ENCODE measurements at regions not wholly inside any gene's neighbourhood (a gene's known extent, or its start where the extent isn't known, plus 50 kb on each side); places are given as distances from the start of the nearest gene placed in this dataset.
"Not testable (repeated sequence)": the region's sequence is repeated elsewhere in the genome, so short reads cannot be mapped to it uniquely, and the experiment has no call there.

DNA sequence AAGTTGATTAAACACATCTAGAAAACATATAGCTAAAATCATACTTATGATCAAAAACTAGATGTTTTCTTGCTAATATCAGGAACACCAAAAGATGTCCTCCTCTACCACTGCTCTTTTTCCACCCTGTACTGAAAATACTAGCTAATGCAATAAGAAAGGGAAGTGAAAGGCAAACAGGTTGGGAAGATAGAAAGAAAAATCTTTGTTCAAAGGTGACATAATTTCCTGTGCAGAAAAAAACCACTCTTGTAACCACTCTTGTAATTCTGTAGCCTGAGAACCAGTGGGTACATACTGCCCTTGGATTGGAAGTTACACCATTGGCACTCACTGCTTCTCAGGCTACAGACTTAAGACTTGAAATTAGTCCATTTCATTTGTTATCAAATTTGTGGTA, 258.9 kb upstream of the TGIF2LY start:
- not testable (repeated sequence) for H3K36me3 ChIP-seq, H3K9me3 ChIP-seq, H3K4me1 ChIP-seq, H3K27me3 ChIP-seq, DNase-seq, H3K27ac ChIP-seq, H3K4me3 ChIP-seq

DNA sequence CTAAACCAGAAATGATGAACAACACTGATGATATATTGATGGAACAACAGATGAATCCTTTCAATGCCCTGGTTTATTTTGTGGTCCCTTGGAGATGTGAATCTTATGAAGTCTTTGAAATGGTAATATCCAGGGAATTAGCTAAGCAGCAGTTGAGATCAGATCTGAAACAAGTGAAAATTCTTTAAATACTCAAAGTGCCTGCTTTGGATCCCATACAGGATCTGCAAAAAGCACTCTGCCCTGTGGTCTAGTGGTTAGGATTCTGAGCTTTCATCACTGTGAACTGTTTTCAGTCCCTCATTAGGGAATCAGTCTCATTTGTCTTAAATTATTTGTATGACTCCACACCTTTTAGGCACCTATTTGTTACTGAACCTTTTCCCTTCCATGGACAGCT, 211.3 kb upstream of the TGIF2LY start:
- H3K36me3 ChIP-seq, H3K9me3 ChIP-seq, DNase-seq, H3K4me1 ChIP-seq, H3K27me3 ChIP-seq, H3K27ac ChIP-seq, H3K4me3 ChIP-seq: not testable (repeated sequence)

DNA sequence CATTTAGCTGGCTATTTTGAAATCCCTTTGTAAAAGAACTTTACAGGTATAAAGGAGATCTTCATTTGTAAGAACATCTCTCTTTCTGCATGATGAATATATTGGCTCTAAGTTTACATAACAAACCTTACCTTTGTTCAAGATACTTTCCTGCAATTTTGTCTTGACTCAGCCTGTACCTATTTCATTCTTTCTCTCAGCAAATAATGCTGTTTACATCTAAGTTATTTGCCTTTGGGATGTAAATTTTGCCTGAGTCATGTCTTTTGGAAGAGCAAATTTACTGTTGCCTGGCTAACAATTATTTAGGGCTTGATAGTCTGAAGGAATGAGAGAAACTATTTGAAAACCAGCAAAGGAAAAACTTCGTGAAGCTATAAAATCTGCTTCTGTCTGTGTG, 210.4 kb upstream of the TGIF2LY start:
- not testable (repeated sequence) for DNase-seq, H3K4me3 ChIP-seq, H3K4me1 ChIP-seq, H3K9me3 ChIP-seq, H3K27ac ChIP-seq, H3K27me3 ChIP-seq, H3K36me3 ChIP-seq

DNA sequence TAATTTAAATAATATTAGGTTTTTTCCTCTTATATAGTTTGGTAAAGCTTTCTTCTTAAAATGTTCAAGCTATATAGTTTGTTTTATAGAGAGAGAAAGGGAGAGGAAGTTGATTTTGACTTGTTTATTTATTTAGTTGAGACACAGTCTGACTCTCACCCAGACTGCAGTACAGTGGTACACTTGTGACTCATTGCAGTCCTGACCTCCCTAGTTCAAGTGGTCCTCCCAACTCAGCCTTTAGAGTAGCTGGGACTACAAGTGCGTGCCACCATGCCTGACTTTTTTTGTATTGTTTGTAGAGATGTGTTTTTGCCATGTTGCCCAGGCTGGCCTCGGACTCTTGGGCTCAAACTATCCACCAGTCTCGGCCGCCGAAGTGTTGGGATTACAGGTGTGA, 187.4 kb upstream of the TGIF2LY start:
- DNase-seq, H3K27me3 ChIP-seq: not testable (repeated sequence)

DNA sequence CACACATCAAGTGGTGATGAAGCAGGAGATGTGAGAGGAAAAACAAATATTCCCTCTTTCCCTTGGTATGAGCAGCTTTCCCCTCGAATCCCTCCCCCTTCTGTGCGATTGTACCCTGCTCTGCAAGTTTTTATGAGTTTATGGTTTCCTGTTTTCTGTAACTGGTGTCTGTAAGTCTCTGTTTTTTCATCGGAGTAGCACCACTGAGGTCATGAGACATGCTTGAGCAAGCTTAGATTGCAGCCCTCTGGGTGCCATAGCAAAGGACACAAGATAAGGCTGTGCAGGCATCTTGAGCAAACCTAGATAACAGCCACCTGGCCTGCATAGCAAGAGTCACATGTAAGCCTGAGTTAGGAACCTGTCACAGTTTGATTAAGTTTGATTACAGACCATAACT, 174.6 kb upstream of the TGIF2LY start:
- H3K9me3 ChIP-seq, H3K4me1 ChIP-seq, H3K36me3 ChIP-seq, H3K27me3 ChIP-seq, DNase-seq, H3K27ac ChIP-seq, H3K4me3 ChIP-seq: not testable (repeated sequence)

More for the DNA sequence above, 187.4 kb upstream of the TGIF2LY start:
- not testable (repeated sequence) for H3K9me3 ChIP-seq, H3K4me1 ChIP-seq, H3K36me3 ChIP-seq, H3K27ac ChIP-seq, H3K4me3 ChIP-seq

DNA sequence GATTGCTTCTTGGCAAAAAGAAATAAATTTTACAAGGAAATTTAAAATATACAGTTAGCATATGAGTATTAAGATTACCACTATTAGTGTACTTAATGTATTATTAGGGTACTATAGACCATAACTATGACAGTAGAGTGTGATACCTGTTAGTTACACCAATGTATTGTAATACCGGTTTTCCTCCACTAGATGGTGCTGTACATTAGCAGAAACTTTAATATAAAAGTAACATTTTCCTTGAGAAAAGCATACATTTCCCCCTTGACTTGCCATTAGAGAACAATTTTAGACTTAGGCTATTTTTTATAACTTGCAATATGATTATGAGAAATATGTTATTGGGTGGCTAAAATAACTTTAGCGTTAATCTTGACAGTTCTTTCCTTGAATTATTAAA, 173.3 kb upstream of the TGIF2LY start:
- not testable (repeated sequence) for H3K27ac ChIP-seq, H3K4me3 ChIP-seq, DNase-seq, H3K9me3 ChIP-seq, H3K27me3 ChIP-seq, H3K36me3 ChIP-seq, H3K4me1 ChIP-seq
- TF ChIP-seq, protein P1, sequence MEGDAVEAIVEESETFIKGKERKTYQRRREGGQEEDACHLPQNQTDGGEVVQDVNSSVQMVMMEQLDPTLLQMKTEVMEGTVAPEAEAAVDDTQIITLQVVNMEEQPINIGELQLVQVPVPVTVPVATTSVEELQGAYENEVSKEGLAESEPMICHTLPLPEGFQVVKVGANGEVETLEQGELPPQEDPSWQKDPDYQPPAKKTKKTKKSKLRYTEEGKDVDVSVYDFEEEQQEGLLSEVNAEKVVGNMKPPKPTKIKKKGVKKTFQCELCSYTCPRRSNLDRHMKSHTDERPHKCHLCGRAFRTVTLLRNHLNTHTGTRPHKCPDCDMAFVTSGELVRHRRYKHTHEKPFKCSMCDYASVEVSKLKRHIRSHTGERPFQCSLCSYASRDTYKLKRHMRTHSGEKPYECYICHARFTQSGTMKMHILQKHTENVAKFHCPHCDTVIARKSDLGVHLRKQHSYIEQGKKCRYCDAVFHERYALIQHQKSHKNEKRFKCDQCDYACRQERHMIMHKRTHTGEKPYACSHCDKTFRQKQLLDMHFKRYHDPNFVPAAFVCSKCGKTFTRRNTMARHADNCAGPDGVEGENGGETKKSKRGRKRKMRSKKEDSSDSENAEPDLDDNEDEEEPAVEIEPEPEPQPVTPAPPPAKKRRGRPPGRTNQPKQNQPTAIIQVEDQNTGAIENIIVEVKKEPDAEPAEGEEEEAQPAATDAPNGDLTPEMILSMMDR (IDR thresholded peaks at IDR 0.05): peak in 3 of 6 experiments; percentile 26 to 50 (median 40)

DNA sequence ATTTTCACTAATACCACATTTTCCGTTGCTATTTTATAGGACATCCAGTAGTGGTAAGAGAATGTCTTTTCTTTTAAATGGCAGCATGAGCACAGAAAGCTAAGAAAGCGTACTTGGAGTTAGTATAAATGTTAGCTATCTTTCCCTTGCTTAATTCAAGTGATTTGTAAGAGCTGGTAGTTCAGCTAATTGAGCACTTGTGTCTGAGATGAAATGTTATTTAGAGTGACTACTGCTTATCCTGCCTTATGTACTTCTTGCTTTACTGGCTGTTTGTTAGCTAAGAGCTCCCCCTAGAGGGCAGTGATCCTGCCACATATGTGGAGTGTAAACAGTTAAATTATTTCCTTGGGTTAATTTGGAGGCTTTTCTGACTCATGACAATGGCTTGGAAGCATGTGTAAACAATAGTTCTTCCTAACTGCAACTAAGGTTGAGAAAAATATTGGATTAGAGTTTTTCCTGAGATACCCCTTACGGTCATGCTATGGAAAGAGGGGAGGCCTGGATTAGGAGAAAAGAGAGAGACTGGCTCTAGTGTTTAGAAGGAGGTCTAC, 171.9 kb upstream of the TGIF2LY start:
- H3K36me3 ChIP-seq, H3K27ac ChIP-seq, H3K4me3 ChIP-seq, H3K4me1 ChIP-seq, H3K27me3 ChIP-seq, H3K9me3 ChIP-seq, DNase-seq: not testable (repeated sequence)

DNA sequence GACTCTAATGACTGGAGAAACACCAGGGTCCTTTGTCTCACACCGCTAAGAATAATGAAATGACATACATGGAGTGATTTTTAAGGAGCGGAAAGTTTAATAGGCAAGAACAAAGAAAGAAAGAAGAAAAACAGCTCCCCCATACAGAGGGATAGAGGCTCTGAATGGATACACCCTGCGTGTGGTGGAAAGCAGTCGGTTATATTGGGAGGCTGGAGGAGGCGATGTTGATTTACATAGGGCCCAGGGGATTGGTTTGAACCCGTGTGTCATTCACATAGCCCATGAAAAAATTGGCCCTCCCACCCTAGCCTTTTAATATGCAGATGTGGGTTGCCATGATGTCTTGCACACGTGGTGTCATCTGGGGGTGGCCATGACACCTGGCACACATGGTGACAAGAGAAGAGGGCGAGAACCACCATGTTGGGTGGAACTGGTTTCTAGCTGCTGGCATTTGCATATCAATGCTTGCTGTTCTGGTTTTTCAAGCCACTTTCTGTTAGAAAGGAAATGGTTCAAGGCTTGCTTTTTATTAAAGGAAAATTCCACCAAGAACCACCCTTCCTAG, 168.5 kb upstream of the TGIF2LY start:
- not testable (repeated sequence) for H3K9me3 ChIP-seq, H3K36me3 ChIP-seq, H3K4me3 ChIP-seq, H3K27ac ChIP-seq, DNase-seq, H3K4me1 ChIP-seq, H3K27me3 ChIP-seq
